IPS DF 6.9 (cell line): ENCODE measurements at regions not wholly inside any gene's neighbourhood (a gene's known extent, or its start where the extent isn't known, plus 50 kb on each side); places are given as distances from the start of the nearest gene placed in this dataset.
"Not testable (repeated sequence)": the region's sequence is repeated elsewhere in the genome, so short reads cannot be mapped to it uniquely, and the experiment has no call there.

Source experiments
- DNase-seq: peaks from one replicate; pipeline ENCODE4 v3.0.0-alpha.2; 2013; ENCODE audit warnings: low read depth, low spot score
- H3K27ac ChIP-seq: one replicate; pipeline ENCODE4 v1.5.1; 2013; ENCODE audit warnings: low read length, control low read depth
- H3K27me3 ChIP-seq: 2 replicates; pipeline ENCODE4 v1.6.1; 2013; ENCODE audit warnings: mild to moderate bottlenecking, low read length; ENCODE audit not compliant: control insufficient read depth, insufficient read depth
- H3K36me3 ChIP-seq: 2 replicates; pipeline ENCODE4 v1.6.1; 2013; ENCODE audit warnings: low read length; ENCODE audit not compliant: control insufficient read depth, insufficient read depth
- H3K4me1 ChIP-seq: 2 replicates; pipeline ENCODE4 v1.6.1; 2013; ENCODE audit warnings: low read length; ENCODE audit not compliant: control insufficient read depth, insufficient read depth
- H3K4me3 ChIP-seq: 2 replicates; pipeline ENCODE4 v1.5.1; 2013; ENCODE audit warnings: mild to moderate bottlenecking, low read length
- H3K9me3 ChIP-seq: 2 replicates; pipeline ENCODE4 v1.6.1; 2013; ENCODE audit warnings: low read length, inconsistent platforms; ENCODE audit not compliant: control insufficient read depth, insufficient read depth
- WGBS: extraction: QIAGEN DNeasy Blood & Tissue Kit; methylation state at CpG from one replicate; pipeline ENCODE4 v1.1.7; 2013; ENCODE audit warnings: mixed read lengths, missing lambda C conversion rate; ENCODE audit not compliant: insufficient read length, insufficient coverage; 5-methylcytosine and 5-hydroxymethylcytosine counted together

GRCh38 chr13:71304861-71305260, 562.1 kb downstream of the DACH1 start:
- Histone ChIP-seq H3K4me1 (no peaks in the 10 kb centered on the region), H3K27ac (no peak overlapping the region), H3K36me3 (no peaks in the 10 kb centered on the region), H3K4me3 (no peak overlapping the region), H3K9me3 (no peaks in the 10 kb centered on the region), H3K27me3 (no peaks in the 10 kb centered on the region)
- no CpG with 5 or more reads among the region's 3 CpGs for WGBS
- DNase-seq, result no peak

- DNase-seq, result no peak
- no CpG with 5 or more reads among the region's 3 CpGs for WGBS
Observed at GRCh38 chr13:71303144-71303543, 563.9 kb downstream of the DACH1 start.

GRCh38 chr13:71300602-71301001, 566.4 kb downstream of the DACH1 start:
- no peaks in the 10 kb centered on the region for H3K27me3 ChIP-seq
- H3K27ac ChIP-seq, result no peak overlapping the region
- no peak for DNase-seq
- H3K4me1 ChIP-seq, result no peaks in the 10 kb centered on the region
- H3K36me3 ChIP-seq, result no peaks in the 10 kb centered on the region
- no peaks in the 10 kb centered on the region for H3K9me3 ChIP-seq
- H3K4me3 ChIP-seq, result no peak overlapping the region

More at GRCh38 chr13:71303144-71303543, 563.9 kb downstream of the DACH1 start:
- no peak overlapping the region for H3K4me3 ChIP-seq
- H3K27me3 ChIP-seq, result no peaks in the 10 kb centered on the region
- no peaks in the 10 kb centered on the region for H3K36me3 ChIP-seq
- H3K9me3 ChIP-seq, result no peaks in the 10 kb centered on the region
- H3K27ac ChIP-seq, result no peak overlapping the region
- no peaks in the 10 kb centered on the region for H3K4me1 ChIP-seq

GRCh38 chr13:71291842-71292146, 575.2 kb downstream of the DACH1 start:
- H3K9me3 ChIP-seq, result no peaks in the 10 kb centered on the region
- H3K4me3 ChIP-seq, result no peak overlapping the region
- H3K4me1 ChIP-seq, result no peaks in the 10 kb centered on the region
- H3K36me3 ChIP-seq, result no peaks in the 10 kb centered on the region
- WGBS, result no CpG with 5 or more reads among the region's 4 CpGs
- H3K27ac ChIP-seq, result no peak overlapping the region
- no peak for DNase-seq
- H3K27me3 ChIP-seq, result no peaks in the 10 kb centered on the region

- no peaks in the 10 kb centered on the region for H3K36me3 ChIP-seq
- H3K9me3 ChIP-seq, result no peaks in the 10 kb centered on the region
- H3K4me3 ChIP-seq, result no peak overlapping the region
- DNase-seq, result no peak
- no peaks in the 10 kb centered on the region for H3K27me3 ChIP-seq
- no peaks in the 10 kb centered on the region for H3K4me1 ChIP-seq
- no peak overlapping the region for H3K27ac ChIP-seq
- WGBS, result no CpG with 5 or more reads among the region's 10 CpGs
Observed at GRCh38 chr13:71290963-71291841, 575.8 kb downstream of the DACH1 start.

DNA sequence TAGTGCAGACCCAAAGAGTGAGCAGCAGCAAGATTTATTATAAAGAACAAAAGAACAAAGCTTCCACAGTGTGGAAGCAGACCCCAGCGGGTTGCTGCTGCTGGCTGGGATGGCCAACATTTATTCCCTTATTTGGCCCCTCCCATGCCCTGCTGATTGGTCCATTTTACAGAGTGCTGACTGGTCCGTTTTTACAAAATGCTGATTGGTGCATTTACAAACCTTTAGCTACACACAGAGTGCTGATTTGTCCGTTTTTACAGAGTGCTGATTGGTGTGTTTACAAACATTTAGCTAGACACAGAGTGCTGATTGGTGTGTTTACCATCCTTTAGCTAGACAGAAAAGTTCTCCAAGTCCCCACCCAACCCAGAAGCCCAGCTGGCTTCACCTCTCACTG, 577.0 kb downstream of the DACH1 start:
- not testable (repeated sequence) for H3K36me3 ChIP-seq, H3K9me3 ChIP-seq, DNase-seq, H3K4me1 ChIP-seq, H3K27ac ChIP-seq, H3K27me3 ChIP-seq, H3K4me3 ChIP-seq
- no CpG with 5 or more reads among the region's 3 CpGs for WGBS

- no CpG with 5 or more reads among the region's 1 CpG for WGBS
- Histone ChIP-seq H3K4me1 (no peaks in the 10 kb centered on the region), H3K36me3 (no peaks in the 10 kb centered on the region), H3K4me3 (no peak overlapping the region), H3K27me3 (no peaks in the 10 kb centered on the region), H3K27ac (no peak overlapping the region), H3K9me3 (no peaks in the 10 kb centered on the region)
- DNase-seq, result no peak
Observed at GRCh38 chr13:71285700-71286099, 581.3 kb downstream of the DACH1 start.

DNA sequence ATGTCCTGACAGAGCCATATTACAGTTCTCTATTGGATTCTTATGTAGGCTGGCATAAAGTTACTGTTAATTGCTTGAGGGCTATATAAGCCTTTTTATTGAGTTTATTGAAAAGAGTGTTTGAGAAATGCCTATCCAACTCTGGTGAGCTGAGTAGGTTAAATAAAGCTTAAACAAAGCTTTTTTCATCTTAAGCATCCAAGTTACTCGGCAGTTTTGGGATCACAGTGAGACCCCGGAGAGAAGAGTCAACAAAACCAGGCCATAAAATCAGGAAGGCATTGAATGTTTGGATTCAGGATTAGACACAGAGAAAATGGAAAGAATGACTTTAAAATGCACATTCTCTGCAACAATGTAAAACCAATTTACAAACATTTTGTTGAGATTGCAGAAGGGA, 588.5 kb downstream of the DACH1 start:
- Histone ChIP-seq H3K36me3 (no peaks in the 10 kb centered on the region), H3K4me3 (no peak overlapping the region), H3K9me3 (no peaks in the 10 kb centered on the region), H3K27me3 (no peaks in the 10 kb centered on the region), H3K4me1 (no peaks in the 10 kb centered on the region), H3K27ac (no peak overlapping the region)
- no CpG with 5 or more reads among the region's 2 CpGs for WGBS
- DNase-seq, result no peak

DNA sequence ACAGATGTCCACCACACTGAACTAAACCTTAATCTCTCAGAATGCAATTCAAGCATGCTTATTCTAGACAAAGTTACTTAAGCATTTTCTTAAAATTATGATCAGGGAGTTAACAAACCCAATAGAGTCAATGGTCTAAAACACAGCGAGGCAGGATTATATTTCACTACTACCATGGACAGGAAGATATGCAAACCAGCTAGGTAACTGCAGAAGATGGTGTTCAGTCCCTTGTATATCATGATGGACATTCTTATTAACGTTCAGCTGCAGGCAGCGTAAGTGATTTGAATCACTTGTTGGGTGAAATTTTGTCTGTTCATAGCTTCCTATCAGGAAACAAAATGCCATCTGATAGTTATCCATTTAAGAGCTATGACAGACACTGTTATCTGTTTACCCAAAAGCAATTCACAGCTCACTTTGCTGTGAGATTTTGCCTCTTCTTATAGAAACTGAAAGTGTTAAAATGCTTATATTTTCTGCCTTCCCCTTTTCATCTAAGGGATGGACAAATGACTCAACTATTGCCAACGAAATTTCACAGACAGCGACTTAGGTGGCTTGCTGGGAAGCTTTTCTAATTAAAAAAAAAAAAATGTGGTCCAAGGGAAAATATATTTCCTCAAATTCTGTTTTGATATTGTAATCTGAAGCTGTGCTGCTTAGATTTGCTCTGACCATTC, 591.9 kb downstream of the DACH1 start:
- Histone ChIP-seq H3K36me3 (no peaks in the 10 kb centered on the region), H3K27me3 (no peaks in the 10 kb centered on the region), H3K9me3 (no peaks in the 10 kb centered on the region), H3K4me3 (no peak overlapping the region), H3K4me1 (no peaks in the 10 kb centered on the region), H3K27ac (no peak overlapping the region)
- no CpG with 5 or more reads among the region's 5 CpGs for WGBS
- no peak for DNase-seq

DNA sequence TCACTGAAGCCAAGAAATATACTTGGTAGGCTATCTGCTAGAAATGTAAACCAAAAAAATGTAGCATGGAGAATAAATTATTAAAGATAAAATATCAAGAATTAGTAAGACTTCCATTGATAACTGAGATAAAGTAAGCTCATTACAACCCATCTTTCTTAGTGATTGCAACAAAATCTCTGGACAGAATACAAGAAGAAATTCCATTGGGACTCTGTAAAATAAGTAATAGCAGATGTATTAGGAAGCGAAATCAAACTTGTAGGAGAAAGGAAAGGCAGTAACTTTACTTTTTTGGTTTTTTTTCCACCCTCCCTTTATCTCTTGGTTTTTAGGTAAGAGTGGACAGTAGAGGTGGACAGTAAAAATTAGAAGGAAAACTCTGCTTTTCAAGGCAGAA, 605.7 kb downstream of the DACH1 start:
- Histone ChIP-seq H3K27ac (no peak overlapping the region), H3K4me1 (no peaks in the 10 kb centered on the region), H3K27me3 (no peaks in the 10 kb centered on the region), H3K4me3 (no peak overlapping the region), H3K9me3 (no peaks in the 10 kb centered on the region), H3K36me3 (no peaks in the 10 kb centered on the region)
- DNase-seq, result no peak
- no CpG with 5 or more reads among the region's 1 CpG for WGBS

GRCh38 chr13:71260246-71260645, 606.8 kb downstream of the DACH1 start:
- DNase-seq, result no peak
- no peaks in the 10 kb centered on the region for H3K27me3 ChIP-seq
- H3K36me3 ChIP-seq, result no peaks in the 10 kb centered on the region
- no peak overlapping the region for H3K27ac ChIP-seq
- no peaks in the 10 kb centered on the region for H3K4me1 ChIP-seq
- no peak overlapping the region for H3K4me3 ChIP-seq
- H3K9me3 ChIP-seq, result no peaks in the 10 kb centered on the region
- no CpG with 5 or more reads among the region's 1 CpG for WGBS
